Skin of body (tissue), 1 donor: ENCODE measurements at regions not wholly inside any gene's neighbourhood (a gene's known extent, or its start where the extent isn't known, plus 50 kb on each side); places are given as distances from the start of the nearest gene placed in this dataset.

Experiments
- DNase-seq: peaks from one replicate; lab custom pipeline; 2025; lab: John Stamatoyannopoulos, UW

DNA sequence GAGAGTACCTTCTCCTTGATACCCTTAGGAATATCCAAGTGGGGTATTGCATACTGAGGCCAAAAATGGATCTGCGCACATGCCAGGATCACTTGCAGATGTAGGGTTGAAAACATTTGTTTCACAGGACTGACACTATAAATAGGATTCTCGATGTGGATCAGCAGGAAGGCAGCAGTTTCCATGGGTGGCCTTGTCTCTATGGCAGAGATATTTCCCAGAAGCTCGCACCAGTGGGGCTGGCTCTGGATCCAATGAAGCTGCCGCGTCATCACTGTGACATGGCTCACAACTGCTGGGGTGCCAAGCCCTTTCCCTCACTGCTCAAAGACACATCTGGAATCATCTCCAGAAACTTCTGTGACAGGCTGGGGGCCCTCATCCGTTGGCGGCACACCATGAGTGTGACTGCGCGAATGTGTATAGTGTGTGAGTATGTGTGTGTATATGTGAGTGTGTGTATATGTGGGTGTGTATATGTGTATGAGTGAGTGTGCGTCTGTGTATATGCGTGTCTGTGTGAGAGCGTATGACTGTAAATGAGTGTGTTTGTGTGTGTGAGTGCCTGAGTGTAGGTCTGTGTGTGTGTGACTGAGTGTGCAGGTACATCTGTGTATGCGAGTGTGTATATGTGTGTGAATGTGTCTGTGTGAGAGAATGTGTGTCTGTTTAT lies 182.5 kb downstream of the GAS1 start:
- peak; percentile 95 for DNase-seq

GRCh38 chr9:86764221-86764624 lies 183.1 kb downstream of the GAS1 start:
- DNase-seq: no peak

GRCh38 chr9:86763791-86764190 lies 183.5 kb downstream of the GAS1 start:
- DNase-seq: no peak

DNA sequence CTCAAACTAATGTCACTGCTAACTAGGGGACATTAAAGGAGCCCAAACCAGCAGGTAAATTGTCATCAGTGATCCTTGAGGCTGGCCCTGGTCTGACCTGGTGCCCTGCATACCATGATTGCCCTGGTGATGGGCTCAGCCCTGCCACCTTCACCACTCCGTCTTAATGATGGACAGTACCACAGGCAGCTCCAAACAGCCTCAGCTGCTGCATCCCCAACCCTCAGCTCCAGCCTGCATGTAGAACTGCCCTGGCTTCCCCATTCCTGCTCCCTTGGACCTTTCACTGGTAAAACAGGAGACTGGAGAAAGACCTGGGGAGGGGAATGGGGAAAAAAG lies 190.0 kb downstream of the GAS1 start:
- DNase-seq: no peak

- peak; percentile 40 for DNase-seq
Observed at GRCh38 chr9:86756576-86757381, 190.5 kb downstream of the GAS1 start.

GRCh38 chr9:86755561-86755941 lies 191.8 kb downstream of the GAS1 start:
- DNase-seq: no peak

GRCh38 chr9:86754581-86755560 lies 192.4 kb downstream of the GAS1 start:
- no peak for DNase-seq

- no peak for DNase-seq
Observed at GRCh38 chr9:86753836-86754235, 193.5 kb downstream of the GAS1 start.

DNA sequence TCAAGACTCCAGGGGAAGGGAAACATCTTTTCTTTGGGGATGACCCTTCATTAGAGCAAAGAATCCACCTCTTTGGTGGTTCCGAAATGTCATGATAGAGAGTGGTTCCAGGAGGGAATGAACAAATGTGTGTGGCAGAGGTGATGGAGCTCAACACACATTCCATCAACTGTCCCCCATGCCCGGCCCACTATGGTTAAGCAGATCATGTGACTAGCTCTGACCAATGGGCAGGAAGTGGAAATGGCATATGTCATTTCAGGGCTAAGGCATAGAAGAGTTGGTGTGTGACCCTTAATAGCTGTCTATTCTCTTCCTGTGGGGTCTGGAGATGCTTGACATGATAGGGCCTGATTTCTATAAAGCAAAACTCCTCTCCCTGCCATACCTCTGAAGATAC lies 194.6 kb downstream of the GAS1 start:
- DNase-seq: no peak

DNA sequence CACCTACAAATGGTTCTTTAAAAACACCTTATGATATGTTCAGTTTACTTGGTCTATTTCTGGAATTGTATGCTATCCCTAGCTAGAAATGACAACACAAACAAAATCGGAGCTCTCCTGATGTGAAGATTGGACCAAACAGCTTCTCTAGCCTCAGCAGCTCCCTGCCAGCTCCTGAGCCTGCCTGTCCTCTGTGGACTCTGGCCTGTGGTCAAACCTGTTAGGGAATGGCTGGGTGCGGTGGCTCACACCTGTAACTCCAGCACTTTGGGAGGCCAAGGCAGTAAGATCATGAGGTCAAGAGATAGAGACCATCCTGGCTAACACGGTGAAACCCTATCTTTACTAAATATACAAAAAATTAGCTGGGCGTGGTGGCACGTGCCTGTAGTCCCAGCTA lies 195.3 kb downstream of the GAS1 start:
- DNase-seq: no peak

GRCh38 chr9:86751207-86751606 lies 196.1 kb downstream of the GAS1 start:
- DNase-seq: no peak

DNA sequence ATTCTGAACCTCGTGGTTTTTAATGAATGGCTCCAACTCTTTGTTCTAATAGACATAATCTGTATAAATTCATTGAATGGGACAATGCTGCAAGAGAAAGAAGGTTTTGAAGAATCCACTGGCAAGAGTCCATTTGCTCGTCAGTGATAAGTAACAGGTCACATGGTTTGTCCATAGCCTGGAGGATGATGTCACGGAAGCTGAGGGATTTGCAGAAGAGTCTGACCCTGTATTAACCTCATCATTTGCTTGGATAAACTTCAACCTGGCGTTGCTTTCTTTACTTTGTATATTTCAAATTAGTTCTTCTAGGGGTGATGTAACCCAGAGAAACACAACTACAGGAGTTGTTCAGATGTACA lies 197.4 kb downstream of the GAS1 start:
- DNase-seq: peak; percentile 97

DNA sequence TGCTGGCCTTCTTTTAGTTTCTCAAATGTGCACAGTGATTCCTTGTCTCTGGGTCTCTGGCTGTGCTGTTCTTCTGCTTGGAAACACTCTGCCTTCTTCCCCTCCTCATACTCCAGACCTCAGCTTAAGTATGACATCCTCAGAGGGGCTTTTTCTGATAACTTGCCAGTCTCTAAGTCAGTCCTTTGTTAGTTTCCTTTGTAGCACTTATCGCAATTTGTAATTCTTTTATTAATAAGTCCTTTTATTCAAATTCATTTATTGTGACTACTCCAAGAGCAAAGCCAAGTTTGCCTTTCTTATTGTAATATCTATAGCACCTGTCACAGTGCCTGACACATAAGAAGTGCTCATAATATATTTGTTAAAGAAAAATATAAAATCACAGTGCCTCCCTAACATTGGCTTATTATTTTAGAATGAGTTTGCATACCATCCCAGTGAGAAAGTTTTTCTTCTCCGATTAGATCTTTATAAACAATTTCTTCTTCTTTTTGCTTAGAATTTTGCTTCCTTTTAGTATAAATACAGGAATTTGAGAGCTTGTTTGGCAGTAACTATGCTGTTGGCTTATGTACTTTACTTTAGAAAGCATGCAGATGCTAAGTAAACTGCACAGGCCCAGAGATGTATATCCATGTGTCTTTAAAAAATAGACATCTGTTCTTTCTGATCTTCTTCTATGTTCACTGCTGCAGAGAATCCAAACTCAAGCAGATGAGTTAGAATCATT lies 198.0 kb downstream of the GAS1 start:
- peak; percentile 97 for DNase-seq

- no peak for DNase-seq
Observed at GRCh38 chr9:86747711-86748110, 199.6 kb downstream of the GAS1 start.

DNA sequence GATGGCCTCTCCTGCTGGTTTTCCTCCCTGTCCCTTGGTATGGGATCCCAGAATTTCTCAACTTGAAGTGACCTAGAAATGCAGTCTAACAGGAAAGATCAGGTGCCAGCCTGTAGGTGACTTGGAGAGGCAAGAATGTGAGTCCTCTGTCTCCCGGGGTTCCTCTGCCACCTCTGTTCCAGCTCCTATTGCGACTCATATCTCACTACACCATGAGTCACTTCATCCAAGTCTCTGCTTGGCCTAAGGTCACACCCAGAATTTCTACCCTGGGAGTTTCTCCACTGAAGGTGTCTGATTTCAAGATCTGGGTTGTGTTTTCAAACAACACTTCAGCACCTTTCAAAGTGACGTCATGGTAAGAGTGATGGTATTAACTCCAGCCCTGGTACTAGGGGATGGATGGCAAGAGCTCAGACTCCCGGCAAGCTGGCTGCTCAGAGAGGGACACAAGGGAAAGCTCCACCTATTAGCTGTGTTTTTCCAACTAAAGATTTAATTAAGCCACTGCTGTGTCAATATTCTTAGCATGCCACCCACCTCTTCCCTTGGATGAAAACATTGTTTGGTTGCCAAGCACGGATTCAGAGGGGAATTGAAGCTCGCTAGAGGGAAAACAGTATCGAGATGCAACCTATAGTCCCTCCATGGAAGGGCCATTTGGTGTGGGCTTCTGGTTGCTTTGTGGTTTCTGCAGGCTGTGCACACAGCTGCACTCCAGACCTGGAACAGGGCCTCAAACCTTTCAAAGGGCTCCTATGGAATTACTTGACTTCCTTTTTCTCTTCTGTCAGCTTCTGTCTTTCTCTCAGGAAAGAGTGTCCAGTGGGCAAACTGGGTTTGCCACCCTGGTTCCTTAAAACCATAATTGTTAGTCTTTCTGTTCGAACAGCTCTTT lies 205.7 kb downstream of the GAS1 start:
- DNase-seq: no peak

DNA sequence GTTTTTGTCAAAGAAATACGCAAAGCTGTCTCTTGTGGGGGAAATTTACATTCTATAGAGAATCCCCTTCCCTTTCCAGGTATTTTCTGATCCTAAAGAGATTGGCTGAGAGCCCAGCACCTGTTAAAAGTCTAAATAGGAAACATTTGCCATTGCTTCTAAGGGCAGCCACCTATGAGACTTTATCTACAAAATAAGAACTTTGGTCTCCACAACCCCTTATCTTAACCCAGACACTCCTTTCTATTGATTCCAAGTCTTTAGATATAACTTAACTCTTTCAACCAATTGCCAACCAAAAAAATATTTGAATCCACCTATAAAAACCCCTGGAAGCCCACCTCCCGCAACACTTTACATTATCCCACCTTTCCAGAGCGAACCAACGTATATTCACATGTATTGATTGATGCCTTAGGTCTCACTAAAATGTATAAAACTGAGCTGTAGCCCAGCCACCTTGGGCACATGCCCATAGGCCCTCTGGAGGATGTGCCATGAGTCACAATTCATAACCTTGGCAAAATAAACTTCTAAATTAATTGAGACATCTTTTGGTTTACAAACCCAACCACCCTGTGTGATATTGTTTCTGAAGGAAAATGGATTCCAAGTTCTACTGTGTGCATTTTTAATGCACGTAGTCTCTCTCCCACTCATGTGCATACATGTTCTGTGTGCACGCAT lies 211.4 kb downstream of the GAS1 start:
- DNase-seq: no peak

- DNase-seq: no peak
Observed at GRCh38 chr9:86734771-86735170, 212.5 kb downstream of the GAS1 start.

DNA sequence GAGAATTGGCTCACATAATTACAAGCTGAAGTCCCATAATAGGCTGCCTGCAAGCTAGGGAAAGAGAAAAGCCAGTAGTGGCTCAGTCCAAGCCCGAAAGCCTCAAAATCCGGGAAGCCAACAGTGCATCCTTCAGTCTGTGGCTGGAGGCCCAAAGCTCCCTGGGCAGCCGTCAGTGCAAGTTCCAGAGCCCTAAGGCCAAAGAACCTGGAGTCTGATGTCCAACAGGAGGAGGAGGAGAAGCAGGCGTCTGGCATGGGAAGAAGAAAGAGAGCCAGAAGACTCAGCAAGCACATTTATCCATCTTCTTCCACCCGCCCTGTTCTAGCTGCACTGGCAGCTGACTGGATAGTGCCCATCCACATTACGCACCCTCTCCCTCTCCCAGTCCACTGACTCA lies 213.4 kb downstream of the GAS1 start:
- no peak for DNase-seq

DNA sequence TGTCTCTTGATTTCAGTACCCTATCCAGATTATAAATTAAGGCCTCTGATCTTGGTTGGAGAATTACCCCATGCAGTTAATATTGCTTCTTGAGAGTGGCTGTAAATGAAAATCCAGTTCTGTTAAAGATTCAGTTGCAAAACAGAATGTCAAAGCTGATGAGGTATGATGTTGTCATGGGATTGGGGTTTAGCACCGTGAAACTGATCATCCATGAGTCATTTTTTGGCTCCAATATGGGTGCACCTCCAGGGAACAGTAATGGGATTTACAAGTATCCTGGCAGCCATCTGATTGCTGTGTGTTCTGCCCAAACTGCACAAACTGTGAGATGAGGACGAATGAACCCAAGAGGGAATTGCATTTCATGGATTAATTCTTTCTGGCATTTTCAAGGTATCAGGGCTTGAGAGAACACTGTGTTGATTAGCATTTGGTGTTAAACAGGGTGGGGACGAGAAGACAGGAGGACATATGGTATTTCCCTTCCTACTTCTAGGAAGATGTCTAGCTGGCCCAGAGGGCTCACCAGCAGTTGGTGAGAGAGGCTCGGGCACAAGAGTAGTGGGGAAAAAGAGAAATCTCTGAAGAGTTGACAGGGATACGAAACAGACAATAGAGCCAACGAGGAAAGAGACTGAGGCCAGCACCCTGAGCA lies 214.7 kb downstream of the GAS1 start:
- peak; percentile 88 for DNase-seq
